ENCODE measurements at regions not wholly inside any gene's neighbourhood (a gene's known extent, or its start where the extent isn't known, plus 50 kb on each side); places are given as distances from the start of the nearest gene placed in this dataset.
A peak's percentile ranks its signal among the peaks of the same experiment; 100 is the strongest.

- no peak for DNase-seq (ENCODE audit: extremely low read depth in 1 of 2, low read depth in 1 of 2)
Observed at GRCh38 chr1:42096554-42096953, 56.7 kb upstream of the GUCA2B start.

- DNase-seq (ENCODE audit: extremely low read depth in 1 of 2, low read depth in 1 of 2): no peak
Observed at GRCh38 chr1:42089246-42089645, 64.0 kb upstream of the GUCA2B start.

- DNase-seq (ENCODE audit: extremely low read depth in 1 of 2, low read depth in 1 of 2): no peak
Observed at GRCh38 chr1:42086146-42086545, 67.1 kb upstream of the GUCA2B start.

- DNase-seq (ENCODE audit: extremely low read depth in 1 of 2, low read depth in 1 of 2): no peak
Observed at GRCh38 chr1:42085596-42085995, 67.6 kb upstream of the GUCA2B start.

- no peak for DNase-seq (ENCODE audit: extremely low read depth in 1 of 2, low read depth in 1 of 2)
Observed at GRCh38 chr1:42081475-42081874, 71.7 kb upstream of the GUCA2B start.

- DNase-seq (ENCODE audit: extremely low read depth in 1 of 2, low read depth in 1 of 2): no peak
Observed at GRCh38 chr1:42075179-42075578, 78.0 kb upstream of the GUCA2B start.

GRCh38 chr1:42070996-42071395 lies 82.2 kb upstream of the GUCA2B start:
- DNase-seq (ENCODE audit: extremely low read depth in 1 of 2, low read depth in 1 of 2): no peak

GRCh38 chr1:42057800-42058199 lies 95.4 kb upstream of the GUCA2B start:
- DNase-seq (ENCODE audit: extremely low read depth in 1 of 2, low read depth in 1 of 2): no peak

- no peak for DNase-seq (ENCODE audit: extremely low read depth in 1 of 2, low read depth in 1 of 2)
Observed at GRCh38 chr1:42056460-42056859, 96.8 kb upstream of the GUCA2B start.

GRCh38 chr1:42055061-42055460 lies 98.1 kb upstream of the GUCA2B start:
- no peak for DNase-seq (ENCODE audit: extremely low read depth in 1 of 2, low read depth in 1 of 2)

- no peak for DNase-seq (ENCODE audit: extremely low read depth in 1 of 2, low read depth in 1 of 2)
Observed at GRCh38 chr1:42052072-42052699, 101.0 kb upstream of the GUCA2B start.

- no peak for DNase-seq (ENCODE audit: extremely low read depth in 1 of 2, low read depth in 1 of 2)
Observed at GRCh38 chr1:42047508-42047880, 105.7 kb upstream of the GUCA2B start.

- DNase-seq (ENCODE audit: extremely low read depth in 1 of 2, low read depth in 1 of 2): no peak
Observed at GRCh38 chr1:42046761-42047507, 106.3 kb upstream of the GUCA2B start.

- no peak for DNase-seq (ENCODE audit: extremely low read depth in 1 of 2, low read depth in 1 of 2)
Observed at GRCh38 chr1:42044346-42044745, 108.9 kb upstream of the GUCA2B start.

- no peak for DNase-seq (ENCODE audit: extremely low read depth in 1 of 2, low read depth in 1 of 2)
Observed at GRCh38 chr1:42043811-42044210, 109.4 kb upstream of the GUCA2B start.

- no peak for DNase-seq (ENCODE audit: extremely low read depth in 1 of 2, low read depth in 1 of 2)
Observed at GRCh38 chr1:42043182-42043581, 110.0 kb upstream of the GUCA2B start.

- DNase-seq (ENCODE audit: extremely low read depth in 1 of 2, low read depth in 1 of 2): no peak
Observed at GRCh38 chr1:42041031-42041430, 112.2 kb upstream of the GUCA2B start.

- no peak for DNase-seq (ENCODE audit: extremely low read depth in 1 of 2, low read depth in 1 of 2)
Observed at GRCh38 chr1:42040159-42040558, 113.1 kb upstream of the GUCA2B start.

GRCh38 chr1:42038261-42038660 lies 114.9 kb upstream of the GUCA2B start:
- DNase-seq (ENCODE audit: extremely low read depth in 1 of 2, low read depth in 1 of 2): no peak

- no peak for DNase-seq (ENCODE audit: extremely low read depth in 1 of 2, low read depth in 1 of 2)
Observed at GRCh38 chr1:42037586-42037985, 115.6 kb upstream of the GUCA2B start.

- no peak for DNase-seq (ENCODE audit: extremely low read depth in 1 of 2, low read depth in 1 of 2)
Observed at GRCh38 chr1:42037161-42037560, 116.0 kb upstream of the GUCA2B start.

GRCh38 chr1:42035830-42036604 lies 117.2 kb upstream of the GUCA2B start:
- peak; percentile 91 to 98 for DNase-seq (ENCODE audit: extremely low read depth in 1 of 2, low read depth in 1 of 2)

Data from activated CD8-positive, alpha-beta memory T cell treated with anti-CD3 and anti-CD28 coated beads for 1 hour (primary cell).